NCI-H1105 treated with DMSO at 0.1 percent for 48 hours (cell line): ENCODE measurements at regions not wholly inside any gene's neighbourhood (a gene's known extent, or its start where the extent isn't known, plus 50 kb on each side); places are given as distances from the start of the nearest gene placed in this dataset.

Experiments
- DNase-seq: peaks from one replicate; lab custom pipeline; 2025; lab: John Stamatoyannopoulos, UW

GRCh38 chr6:105611606-105612005, 208.7 kb upstream of the PREP start:
- no peak for DNase-seq

DNA sequence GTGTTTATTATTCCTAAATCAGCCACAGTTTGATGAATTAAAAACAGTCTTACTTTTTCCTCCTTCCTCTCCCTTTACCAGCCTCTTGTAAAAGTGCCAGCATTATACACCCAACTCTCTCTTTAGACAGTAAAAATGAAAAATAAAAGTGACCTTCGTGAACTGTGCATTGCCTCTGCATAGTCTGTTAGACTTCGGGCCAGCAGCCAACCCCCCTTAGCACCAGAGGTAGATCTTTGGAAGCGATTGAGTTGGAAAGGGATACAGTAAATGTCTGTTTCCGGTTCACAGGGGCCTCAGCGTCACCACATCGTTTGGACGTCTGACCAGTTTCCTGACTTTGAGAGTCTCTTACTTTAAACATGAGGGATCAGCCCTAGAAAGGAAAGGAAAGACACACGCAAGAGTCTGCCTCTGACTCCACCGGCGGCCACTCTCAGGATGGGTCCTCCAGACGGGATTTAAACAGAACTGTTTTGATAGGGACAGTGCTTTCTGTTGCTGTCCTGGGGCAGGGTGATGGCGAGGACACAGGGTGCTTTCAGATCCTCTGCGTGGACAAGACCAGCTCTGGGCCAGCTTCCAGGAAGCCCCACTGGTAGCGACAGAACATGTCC, 206.6 kb upstream of the PREP start:
- DNase-seq: no peak

DNA sequence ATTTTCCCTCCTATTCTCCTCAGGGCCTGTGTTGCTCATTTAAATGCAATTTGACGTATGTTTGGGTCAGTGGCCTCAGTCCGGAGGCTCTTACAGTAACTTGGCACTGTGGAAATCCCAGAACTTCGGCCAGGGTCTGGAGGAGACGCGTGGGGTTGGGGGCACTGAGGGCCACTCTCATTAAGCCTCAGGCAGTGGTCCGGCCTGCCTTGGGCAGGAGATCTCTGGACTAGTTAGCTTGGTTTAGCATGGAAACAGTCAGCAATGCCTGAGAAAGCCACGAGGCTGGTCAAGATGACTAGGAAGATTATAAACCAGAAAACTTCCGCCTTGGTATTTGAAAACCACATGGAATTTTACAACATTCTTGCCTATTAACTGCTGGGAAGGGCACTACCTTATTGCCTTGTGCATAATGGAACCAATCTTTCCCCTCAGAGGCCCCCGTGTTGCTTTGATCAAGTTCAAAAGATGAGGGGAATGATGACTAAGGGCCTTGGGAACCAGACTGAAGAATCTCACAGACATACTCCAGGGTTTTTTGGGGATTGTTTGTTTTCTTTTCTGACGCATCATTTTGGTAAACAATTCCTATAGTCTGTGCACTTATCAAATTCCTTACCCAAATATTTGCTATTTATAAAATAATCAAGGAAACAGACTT, 206.0 kb upstream of the PREP start:
- no peak for DNase-seq

DNA sequence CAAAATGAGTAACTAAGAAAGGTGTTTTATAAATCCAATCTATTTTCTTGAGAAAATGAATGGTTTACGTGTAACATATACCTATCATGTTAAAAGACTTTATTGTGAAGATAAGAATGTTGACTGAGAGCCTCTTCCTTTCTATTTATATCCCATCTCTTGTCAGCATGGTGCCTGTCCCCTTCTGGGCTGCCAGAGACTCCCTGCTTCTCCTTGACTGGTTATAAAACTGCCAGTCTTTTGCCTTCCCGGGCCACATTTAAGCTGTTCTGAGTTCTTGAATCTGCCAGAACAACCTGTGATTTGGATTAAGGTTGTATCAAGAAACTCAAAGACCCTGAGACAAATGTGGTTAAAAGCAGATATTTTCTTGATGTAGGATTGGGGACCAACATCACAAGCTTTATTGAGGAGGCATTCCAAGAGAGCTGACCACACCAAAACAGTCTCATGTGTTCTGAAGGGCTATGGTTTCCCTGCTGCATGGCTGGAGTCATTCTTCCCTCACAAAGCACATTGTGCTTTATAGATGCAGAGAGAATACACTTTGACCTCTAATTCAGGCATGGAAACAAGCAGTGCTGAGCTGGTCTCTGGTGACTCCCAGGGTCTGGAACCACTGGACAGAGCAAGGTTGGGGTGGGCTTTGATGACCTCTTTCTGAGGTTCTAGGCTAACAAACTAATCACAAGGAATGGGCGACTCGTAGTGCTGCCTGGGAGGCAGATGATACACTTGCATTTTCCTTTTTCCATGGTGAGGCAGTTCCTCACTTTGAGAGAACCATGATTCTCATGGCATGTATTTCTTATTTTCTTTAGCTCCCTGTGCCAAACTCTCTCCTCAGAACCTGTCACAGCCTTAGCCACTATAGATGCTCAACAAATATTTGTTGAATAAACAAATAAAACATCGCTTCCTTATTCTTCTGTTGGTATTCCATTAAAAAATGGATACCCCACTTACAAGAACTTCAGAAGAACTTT, 205.0 kb upstream of the PREP start:
- no peak for DNase-seq

DNA sequence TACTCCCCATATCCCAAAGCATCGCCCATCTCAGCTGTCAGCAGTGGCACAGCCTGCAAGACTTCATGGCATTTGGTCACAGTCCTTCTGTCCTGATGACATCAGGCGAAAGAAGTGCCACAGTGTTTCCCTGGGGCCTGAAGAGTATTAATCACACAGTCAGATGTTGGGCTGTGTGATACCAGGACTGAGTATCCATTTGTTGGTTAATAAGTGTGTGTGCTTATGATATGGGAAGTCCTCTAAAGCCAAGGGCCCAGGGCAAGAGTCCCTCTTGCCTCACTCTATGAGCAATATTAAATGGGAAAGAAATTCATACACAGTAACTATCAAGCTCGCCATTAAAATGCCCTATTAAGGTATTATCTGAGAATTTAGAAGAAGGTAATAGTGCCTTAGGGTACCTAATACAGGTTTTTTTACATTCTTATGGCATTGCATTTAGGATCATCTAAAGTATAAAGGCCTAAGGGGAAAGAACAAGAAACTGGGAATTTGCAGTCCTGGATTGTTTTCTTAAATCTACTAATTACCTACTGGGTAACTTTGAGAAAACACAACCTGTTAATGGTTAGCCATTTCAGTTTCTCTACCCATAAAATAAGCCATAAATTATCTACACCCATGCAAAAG, 204.1 kb upstream of the PREP start:
- DNase-seq: no peak

DNA sequence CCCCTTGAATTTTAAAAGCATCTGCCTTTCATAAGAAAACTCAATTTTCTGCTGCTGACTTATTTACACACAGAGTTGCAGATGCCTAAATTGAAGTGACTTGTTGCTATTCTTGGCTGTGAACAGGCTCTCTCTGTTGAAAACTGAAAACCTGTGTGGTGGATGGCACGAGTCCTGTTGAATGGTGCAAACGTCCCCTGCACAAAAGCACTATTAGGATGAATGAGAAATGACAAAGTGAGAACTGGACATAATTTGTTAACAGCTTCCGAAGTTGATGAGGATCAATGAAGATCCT, 201.7 kb upstream of the PREP start:
- DNase-seq: no peak

GRCh38 chr6:105603788-105604586, 201.1 kb upstream of the PREP start:
- no peak for DNase-seq

DNA sequence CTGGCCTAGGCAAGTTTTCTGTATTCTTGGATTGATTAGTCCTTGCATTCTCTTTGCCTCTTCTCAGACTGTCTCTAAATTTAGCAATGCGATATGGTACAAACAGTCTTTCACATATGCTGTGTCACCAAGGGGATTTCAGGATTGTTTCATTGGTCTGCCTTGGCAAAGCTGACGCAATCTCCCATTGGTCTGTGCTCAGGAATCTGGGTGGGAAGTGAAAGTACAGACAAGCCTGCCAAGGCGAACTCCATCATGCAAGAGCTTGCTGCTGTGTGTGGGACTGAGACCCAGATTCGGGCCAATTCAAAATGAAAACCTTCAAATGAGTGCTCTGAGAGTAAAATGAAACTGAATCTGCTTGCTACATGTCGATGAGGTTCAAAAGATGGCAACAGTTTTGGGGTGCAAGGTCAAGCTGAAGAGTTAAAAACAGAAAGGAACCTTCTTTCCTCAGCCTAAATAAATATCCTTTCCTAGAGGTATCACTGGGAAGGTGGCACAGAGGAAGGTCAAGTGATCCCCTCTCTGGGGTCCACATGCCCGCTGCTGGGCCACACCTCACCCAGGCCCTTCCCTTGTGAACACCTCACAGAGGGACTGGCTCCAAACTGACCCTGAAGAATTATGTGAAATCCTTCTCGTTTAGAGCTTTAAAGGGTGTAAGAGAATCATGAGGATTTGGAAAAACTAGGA, 198.8 kb upstream of the PREP start:
- DNase-seq: no peak

GRCh38 chr6:105600336-105601260, 197.7 kb upstream of the PREP start:
- no peak for DNase-seq

GRCh38 chr6:105598264-105598663, 195.4 kb upstream of the PREP start:
- DNase-seq: no peak

GRCh38 chr6:105596284-105596755, 193.4 kb upstream of the PREP start:
- DNase-seq: no peak

- DNase-seq: no peak
These were observed 192.9 kb upstream of the PREP start for GRCh38 chr6:105595829-105596228.

- no peak for DNase-seq
These were observed 191.9 kb upstream of the PREP start for GRCh38 chr6:105594821-105595220.

GRCh38 chr6:105593805-105594671, 191.2 kb upstream of the PREP start:
- DNase-seq: peak; percentile 12

GRCh38 chr6:105593056-105593690, 190.3 kb upstream of the PREP start:
- no peak for DNase-seq

DNA sequence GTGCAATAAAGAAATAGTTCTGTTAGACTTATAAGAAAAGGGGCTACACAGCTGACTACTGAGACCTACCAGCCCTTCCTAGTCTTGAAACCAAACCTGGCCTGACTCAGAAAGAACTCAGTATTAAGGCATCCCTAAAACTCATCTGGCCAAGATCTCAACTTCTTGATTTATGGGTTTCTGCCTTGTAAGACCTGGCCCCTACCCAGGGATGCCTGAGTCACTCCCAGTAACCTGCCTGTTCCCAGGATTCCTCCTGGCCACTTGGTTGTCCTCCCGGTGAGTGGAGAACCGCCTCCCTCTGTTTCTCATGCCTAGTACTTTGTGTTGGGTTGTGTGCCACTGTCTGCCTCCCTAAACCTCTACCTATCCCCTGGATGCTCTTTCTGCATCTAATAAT, 189.4 kb upstream of the PREP start:
- DNase-seq: no peak

DNA sequence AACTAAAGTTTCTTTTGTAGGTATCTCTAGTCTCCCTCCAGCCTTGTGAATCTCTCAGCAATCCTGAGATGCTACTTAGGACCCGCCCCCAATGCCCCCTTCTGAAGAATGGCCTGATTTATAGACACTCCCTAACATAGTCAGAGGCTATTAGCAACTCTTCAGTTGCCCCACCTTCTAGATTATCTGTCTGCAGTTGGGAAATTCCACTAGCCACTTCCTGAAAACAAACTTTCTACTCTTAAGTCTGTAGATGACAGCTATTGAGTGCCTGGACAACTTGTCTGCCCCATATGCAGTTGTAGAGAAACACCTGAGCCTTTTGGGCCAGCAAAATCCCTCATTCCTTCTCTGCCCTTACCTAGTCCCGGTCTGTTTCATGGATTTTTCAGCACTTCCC, 188.2 kb upstream of the PREP start:
- no peak for DNase-seq

DNA sequence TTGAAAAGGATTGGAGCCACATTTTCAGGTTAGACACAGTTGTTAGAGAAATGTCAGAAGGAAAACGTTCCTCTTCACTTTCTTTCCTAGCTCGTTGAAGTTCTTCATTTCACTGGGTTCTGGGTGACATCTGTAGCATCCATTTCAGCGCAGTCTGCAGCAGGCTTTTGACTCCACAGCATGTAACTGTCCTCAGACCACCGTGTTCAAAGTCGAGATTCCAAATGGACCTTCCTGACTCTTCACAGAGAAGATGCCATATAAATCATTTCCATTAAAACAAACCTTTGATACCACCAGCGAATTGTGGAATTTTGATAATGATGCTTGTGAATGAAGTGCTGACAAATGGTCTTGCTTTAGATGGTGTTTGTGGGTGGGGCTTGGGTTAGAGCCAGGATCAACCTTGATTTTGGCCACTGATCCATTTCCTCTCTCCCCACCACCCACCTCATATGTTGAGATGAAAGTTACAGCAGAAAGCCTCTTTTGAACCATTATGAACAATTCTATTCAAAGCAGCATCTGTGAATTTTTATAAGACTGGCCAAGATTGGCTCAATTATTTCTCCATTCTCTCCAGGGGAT, 185.3 kb upstream of the PREP start:
- DNase-seq: no peak
